Kidney epithelial cell (primary cell): ENCODE measurements at regions not wholly inside any gene's neighbourhood (a gene's known extent, or its start where the extent isn't known, plus 50 kb on each side); places are given as distances from the start of the nearest gene placed in this dataset.

Experiments used
- DNase-seq: peaks from one replicate; pipeline ENCODE4 v3.0.0-alpha.2; 2010; ENCODE audit warnings: low read depth
- H3K27me3 ChIP-seq: 2 replicates; pipeline ENCODE4 v1.6.0; 2011; ENCODE audit warnings: low read length; ENCODE audit not compliant: control insufficient read depth, insufficient read depth
- H3K36me3 ChIP-seq: 2 replicates; pipeline ENCODE4 v1.5.1; 2011; ENCODE audit warnings: low read length; ENCODE audit not compliant: control insufficient read depth, insufficient read depth
- H3K4me3 ChIP-seq: 2 replicates; pipeline ENCODE4 v1.5.1; 2011; ENCODE audit warnings: low read depth, mild to moderate bottlenecking, control low read depth, low read length
- CTCF ChIP-seq: IDR thresholded peaks from 2 replicates; pipeline ENCODE4 v1.5.1; 2011; ENCODE audit warnings: mild to moderate bottlenecking, moderate library complexity, low read length, control low read depth, inconsistent platforms; ENCODE audit not compliant: insufficient read depth, poor library complexity, severe bottlenecking

DNA sequence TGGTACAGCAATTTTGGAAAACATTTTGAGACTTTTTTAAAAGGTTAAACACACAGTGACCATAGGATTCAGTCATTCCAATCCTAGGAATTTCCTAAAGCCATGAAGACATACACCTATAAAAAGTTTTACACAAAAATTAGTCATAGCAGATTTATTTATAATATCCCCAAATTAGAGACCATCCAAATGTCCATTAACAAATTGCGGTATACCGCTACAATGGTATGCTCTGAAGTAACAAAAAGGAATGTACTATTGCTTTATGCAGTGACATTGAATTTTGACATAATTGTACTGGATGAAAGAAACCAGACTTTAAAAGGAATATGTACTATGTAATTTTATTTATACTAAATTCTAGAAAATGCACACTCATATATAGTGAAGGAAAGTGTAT, 362.8 kb downstream of the HGF start:
- H3K27me3 ChIP-seq: no peaks in the 10 kb centered on the region
- H3K36me3 ChIP-seq: no peaks in the 10 kb centered on the region
- no peak overlapping the region for H3K4me3 ChIP-seq
- no peak for DNase-seq
- no peak for TF ChIP-seq CTCF

DNA sequence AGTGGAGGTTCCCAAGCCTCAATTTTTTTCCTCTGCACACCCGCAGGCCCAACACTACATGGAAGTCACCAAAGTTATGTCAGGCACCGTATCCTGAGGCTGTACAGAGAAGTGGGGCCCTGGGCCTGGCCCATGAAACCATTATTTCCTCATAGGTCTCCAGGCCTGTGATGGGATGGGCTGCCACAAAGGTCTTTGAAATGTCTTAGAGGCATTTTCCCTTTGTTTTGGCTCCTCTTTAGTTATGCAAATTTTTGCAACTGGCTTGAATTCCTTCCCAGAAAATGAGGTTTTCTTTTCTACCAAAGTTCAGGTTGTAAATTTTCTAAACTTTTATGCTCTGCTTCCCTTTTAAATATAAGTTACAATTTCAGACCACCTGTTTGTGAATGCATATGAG, 365.2 kb downstream of the HGF start:
- no peak for DNase-seq
- no peak for TF ChIP-seq CTCF
- no peaks in the 10 kb centered on the region for H3K27me3 ChIP-seq
- no peaks in the 10 kb centered on the region for H3K36me3 ChIP-seq
- no peak overlapping the region for H3K4me3 ChIP-seq

- no peak for DNase-seq
- H3K4me3 ChIP-seq: no peak overlapping the region
- no peak for TF ChIP-seq CTCF
Measured at GRCh38 chr7:81402227-81402626, 367.6 kb downstream of the HGF start.

DNA sequence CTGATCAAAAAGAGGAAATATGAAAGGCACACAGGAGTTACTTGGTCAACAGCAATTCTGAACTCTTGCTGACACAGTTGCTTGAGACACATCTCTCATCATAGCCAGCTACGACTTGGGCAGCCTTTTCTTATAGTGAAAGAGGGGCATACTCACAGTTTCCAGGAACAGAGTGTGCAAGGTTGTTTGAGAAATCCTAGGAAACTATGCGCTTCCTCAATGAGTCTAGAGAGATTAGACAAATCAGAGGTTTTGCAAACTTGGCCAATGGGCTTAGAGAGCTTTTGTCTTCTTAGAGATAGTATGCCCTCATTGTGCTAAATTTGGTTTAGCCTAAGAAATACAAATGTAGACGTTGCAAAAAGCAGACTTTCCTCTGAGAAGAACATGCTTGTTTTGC, 370.4 kb downstream of the HGF start:
- Histone ChIP-seq H3K4me3 (no peak overlapping the region), H3K27me3 (no peaks in the 10 kb centered on the region), H3K36me3 (no peaks in the 10 kb centered on the region)
- DNase-seq: no peak
- no peak for TF ChIP-seq CTCF

More at GRCh38 chr7:81402227-81402626, 367.6 kb downstream of the HGF start:
- Histone ChIP-seq H3K36me3 (no peaks in the 10 kb centered on the region), H3K27me3 (no peaks in the 10 kb centered on the region)

DNA sequence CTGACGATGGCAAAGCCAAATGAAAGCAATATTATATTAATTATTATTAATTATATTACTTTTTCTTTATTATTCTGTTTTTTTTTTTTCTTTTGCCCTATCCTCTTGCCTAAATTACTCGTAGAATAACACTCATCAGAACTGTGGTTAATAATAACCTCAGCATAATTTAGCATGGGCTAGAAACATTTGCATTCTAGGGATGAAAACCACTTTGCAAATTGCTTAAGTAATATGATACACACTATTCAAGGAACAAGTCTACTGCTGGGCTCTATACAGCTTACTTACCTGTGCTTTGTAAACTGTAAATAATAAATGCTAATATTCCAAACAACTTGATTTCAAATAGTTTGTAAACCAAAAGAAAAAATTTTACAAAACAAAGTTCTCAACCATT, 375.8 kb downstream of the HGF start:
- H3K4me3 ChIP-seq: no peak overlapping the region
- DNase-seq: no peak
- no peaks in the 10 kb centered on the region for H3K27me3 ChIP-seq
- H3K36me3 ChIP-seq: no peaks in the 10 kb centered on the region
- TF ChIP-seq CTCF: no peak

GRCh38 chr7:81393018-81393417, 376.8 kb downstream of the HGF start:
- no peak for TF ChIP-seq CTCF
- DNase-seq: no peak
- no peak overlapping the region for H3K4me3 ChIP-seq
- no peaks in the 10 kb centered on the region for H3K27me3 ChIP-seq
- no peaks in the 10 kb centered on the region for H3K36me3 ChIP-seq
